ENCODE measurements at regions not wholly inside any gene's neighbourhood (a gene's known extent, or its start where the extent isn't known, plus 50 kb on each side); places are given as distances from the start of the nearest gene placed in this dataset.
"Not testable (repeated sequence)": the region's sequence is repeated elsewhere in the genome, so short reads cannot be mapped to it uniquely, and the experiment has no call there.

GRCh38 chr2:196277002-196277401, 105.6 kb upstream of the STK17B start:
- DNase-seq (ENCODE audit: low read depth in 2 of 2) = no peak

GRCh38 chr2:196278491-196278911, 107.1 kb upstream of the STK17B start:
- peak in 1 of 2 experiments; percentile 57 for DNase-seq (ENCODE audit: low read depth in 2 of 2)

GRCh38 chr2:196279541-196279940, 108.2 kb upstream of the STK17B start:
- DNase-seq (ENCODE audit: low read depth in 2 of 2) = no peak

- DNase-seq (ENCODE audit: low read depth in 2 of 2) = no peak
Observed at GRCh38 chr2:196284144-196284844, 112.9 kb upstream of the STK17B start.

GRCh38 chr2:196284866-196285557, 113.6 kb upstream of the STK17B start:
- no peak for DNase-seq (ENCODE audit: low read depth in 2 of 2)

GRCh38 chr2:196286821-196287220, 115.4 kb upstream of the STK17B start:
- DNase-seq (ENCODE audit: low read depth in 2 of 2) = no peak

GRCh38 chr2:196287523-196287922, 116.1 kb upstream of the STK17B start:
- DNase-seq (ENCODE audit: low read depth in 2 of 2) = no peak

- no peak for DNase-seq (ENCODE audit: low read depth in 2 of 2)
Observed at GRCh38 chr2:196288006-196288538, 116.7 kb upstream of the STK17B start.

GRCh38 chr2:196289000-196289399, 117.6 kb upstream of the STK17B start:
- DNase-seq (ENCODE audit: low read depth in 2 of 2) = no peak

- no peak for DNase-seq (ENCODE audit: low read depth in 2 of 2)
Observed at GRCh38 chr2:196290136-196290535, 118.8 kb upstream of the STK17B start.

GRCh38 chr2:196290569-196290968, 119.2 kb upstream of the STK17B start:
- no peak for DNase-seq (ENCODE audit: low read depth in 2 of 2)

GRCh38 chr2:196291426-196291825, 120.0 kb upstream of the STK17B start:
- no peak for DNase-seq (ENCODE audit: low read depth in 2 of 2)

GRCh38 chr2:196291873-196292800, 120.8 kb upstream of the STK17B start:
- DNase-seq (ENCODE audit: low read depth in 2 of 2) = no peak

GRCh38 chr2:196293751-196294515, 122.6 kb upstream of the STK17B start:
- DNase-seq (ENCODE audit: low read depth in 2 of 2) = no peak

GRCh38 chr2:196294516-196294909, 123.1 kb upstream of the STK17B start:
- DNase-seq (ENCODE audit: low read depth in 2 of 2) = no peak

- no peak for DNase-seq (ENCODE audit: low read depth in 2 of 2)
Observed at GRCh38 chr2:196295005-196295404, 123.6 kb upstream of the STK17B start.

- DNase-seq (ENCODE audit: low read depth in 2 of 2) = not testable (repeated sequence)
Observed at GRCh38 chr2:196298106-196298723, 126.8 kb upstream of the STK17B start.

GRCh38 chr2:196307775-196308305, 136.5 kb upstream of the STK17B start:
- DNase-seq (ENCODE audit: low read depth in 2 of 2) = no peak

GRCh38 chr2:196309691-196310090, 138.3 kb upstream of the STK17B start:
- DNase-seq (ENCODE audit: low read depth in 2 of 2) = no peak

GRCh38 chr2:196314157-196314556, 142.8 kb upstream of the STK17B start:
- no peak for DNase-seq (ENCODE audit: low read depth in 2 of 2)

- no peak for DNase-seq (ENCODE audit: low read depth in 2 of 2)
Observed at GRCh38 chr2:196314780-196315179, 143.4 kb upstream of the STK17B start.

Measured in stimulated activated CD4-positive, alpha-beta T cell treated with anti-CD3 and anti-CD28 coated beads, Interleukin-12 subunit alpha, Interleukin-12 subunit beta, amount 100 ng/mL, for 24 hours (primary cell).